Renal cortical epithelial cell (primary cell): ENCODE measurements at regions not wholly inside any gene's neighbourhood (a gene's known extent, or its start where the extent isn't known, plus 50 kb on each side); places are given as distances from the start of the nearest gene placed in this dataset.
"Not testable (repeated sequence)": the region's sequence is repeated elsewhere in the genome, so short reads cannot be mapped to it uniquely, and the experiment has no call there.

Experiments used
- DNase-seq: peaks from one replicate; pipeline ENCODE4 v3.0.0-alpha.2; 2011; ENCODE audit warnings: low read depth

GRCh38 chr15:56568466-56569167, 103.7 kb upstream of the MNS1 start:
- DNase-seq: no peak

GRCh38 chr15:56557415-56557814, 92.5 kb upstream of the MNS1 start:
- no peak for DNase-seq

- DNase-seq: no peak
Observed at GRCh38 chr15:56553486-56553885, 88.5 kb upstream of the MNS1 start.

GRCh38 chr15:56552659-56553058, 87.7 kb upstream of the MNS1 start:
- no peak for DNase-seq

- DNase-seq: not testable (repeated sequence)
Observed at GRCh38 chr15:56540570-56540969, 75.6 kb upstream of the MNS1 start.

GRCh38 chr15:56540157-56540556, 75.2 kb upstream of the MNS1 start:
- DNase-seq: not testable (repeated sequence)

- DNase-seq: no peak
Observed at GRCh38 chr15:56538901-56539545, 74.1 kb upstream of the MNS1 start.

GRCh38 chr15:56537881-56538280, 72.9 kb upstream of the MNS1 start:
- no peak for DNase-seq

GRCh38 chr15:56534728-56535127, 69.8 kb upstream of the MNS1 start:
- DNase-seq: no peak

- no peak for DNase-seq
Observed at GRCh38 chr15:56533731-56534403, 68.9 kb upstream of the MNS1 start.

GRCh38 chr15:56532721-56533460, 68.0 kb upstream of the MNS1 start:
- no peak for DNase-seq

GRCh38 chr15:56530157-56530556, 65.2 kb upstream of the MNS1 start:
- no peak for DNase-seq

GRCh38 chr15:56528136-56528535, 63.2 kb upstream of the MNS1 start:
- DNase-seq: no peak

- DNase-seq: peak; percentile 75
Observed at GRCh38 chr15:56524915-56525314, 60.0 kb upstream of the MNS1 start.

GRCh38 chr15:56523521-56523920, 58.6 kb upstream of the MNS1 start:
- DNase-seq: no peak

- DNase-seq: no peak
Observed at GRCh38 chr15:56519000-56519399, 54.1 kb upstream of the MNS1 start.
